Right kidney (tissue), 1 donor: ENCODE measurements at regions not wholly inside any gene's neighbourhood (a gene's known extent, or its start where the extent isn't known, plus 50 kb on each side); places are given as distances from the start of the nearest gene placed in this dataset.

ENCODE experiments used
- DNase-seq: peaks from one replicate; pipeline ENCODE4 v3.0.0-alpha.2; 2016

GRCh38 chr2:228649876-228650275 lies 468.4 kb upstream of the SPHKAP start:
- DNase-seq, result no peak

GRCh38 chr2:228649447-228649846 lies 468.0 kb upstream of the SPHKAP start:
- DNase-seq, result no peak

- no peak for DNase-seq
Measured at GRCh38 chr2:228648541-228648940, 467.1 kb upstream of the SPHKAP start.

GRCh38 chr2:228646061-228646460 lies 464.6 kb upstream of the SPHKAP start:
- DNase-seq, result no peak

DNA sequence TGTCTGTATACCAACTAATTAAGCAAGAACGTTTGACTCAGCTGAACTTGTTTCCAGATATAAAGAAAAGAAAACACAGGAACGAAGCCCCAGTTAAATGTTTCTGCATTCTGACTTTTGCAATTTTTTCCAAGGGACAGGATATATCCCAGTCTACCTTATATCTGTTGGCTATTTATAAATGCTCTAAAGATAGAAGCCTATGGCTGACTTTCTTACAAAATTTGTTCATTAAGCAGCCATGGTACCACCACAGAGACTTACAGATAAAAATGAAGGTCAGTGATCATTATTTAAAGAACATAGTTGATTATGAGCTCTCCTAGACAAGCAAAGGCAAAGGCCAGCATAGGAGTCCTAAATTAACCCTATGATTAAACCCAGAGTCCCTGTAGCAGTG lies 462.7 kb upstream of the SPHKAP start:
- DNase-seq, result no peak

GRCh38 chr2:228642861-228643260 lies 461.4 kb upstream of the SPHKAP start:
- DNase-seq, result no peak

DNA sequence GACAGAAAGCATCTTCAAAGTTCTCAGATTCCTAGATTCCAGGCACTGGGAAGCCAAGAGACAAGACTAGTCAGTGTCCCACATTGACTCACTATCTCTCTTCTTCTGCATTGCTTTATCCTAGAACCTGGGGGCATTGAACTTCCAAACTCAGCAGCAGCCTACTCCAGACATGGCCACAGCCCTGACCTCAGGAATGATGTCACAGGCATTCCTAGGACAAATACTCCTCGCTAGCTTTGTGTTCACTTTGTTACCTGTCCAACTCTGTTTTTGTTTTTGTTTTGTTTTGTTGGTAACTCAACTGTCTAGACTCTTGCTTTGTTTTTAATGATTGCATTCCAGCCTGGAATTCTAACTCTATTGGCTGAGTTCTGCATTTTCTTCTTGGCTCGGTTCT lies 449.3 kb upstream of the SPHKAP start:
- DNase-seq, result no peak

GRCh38 chr2:228629251-228629650 lies 447.8 kb upstream of the SPHKAP start:
- no peak for DNase-seq

GRCh38 chr2:228628682-228629081 lies 447.2 kb upstream of the SPHKAP start:
- no peak for DNase-seq

DNA sequence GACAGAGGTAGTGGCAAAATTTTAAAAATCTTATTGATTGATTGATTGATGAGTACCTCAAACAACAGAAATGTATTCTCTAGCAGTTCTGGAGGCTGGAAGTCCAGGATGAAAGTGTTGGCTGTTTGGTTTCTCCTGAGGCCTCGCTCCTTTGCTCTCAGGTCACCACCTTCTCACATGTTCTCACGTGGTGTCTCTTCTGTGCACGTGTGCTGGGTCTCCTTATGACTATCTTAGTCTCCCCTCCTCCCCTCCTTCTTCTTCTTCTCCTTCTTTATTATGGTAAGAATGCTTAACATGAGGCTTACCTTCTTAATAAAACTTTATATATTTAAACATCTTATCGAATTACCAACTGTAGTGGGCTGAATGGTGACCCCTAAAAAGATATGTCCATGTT lies 446.0 kb upstream of the SPHKAP start:
- DNase-seq, result no peak

DNA sequence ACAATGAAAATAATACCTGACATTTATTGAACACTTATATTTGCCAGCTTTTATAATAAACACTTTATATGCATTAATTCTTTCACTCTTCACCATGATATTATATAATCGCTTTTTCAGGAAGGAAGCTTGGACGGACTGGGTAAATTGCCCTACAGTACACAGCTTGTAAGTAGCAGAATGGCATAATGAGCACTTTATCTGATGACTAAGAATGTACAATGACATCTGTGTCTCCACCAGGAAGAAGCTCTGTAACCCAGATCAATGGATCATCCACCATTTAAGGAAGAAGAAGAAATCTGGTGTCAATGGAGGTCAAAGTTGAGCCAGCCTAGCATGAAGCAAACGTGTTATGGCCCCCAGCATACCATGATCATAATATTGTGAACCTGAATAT lies 444.0 kb upstream of the SPHKAP start:
- no peak for DNase-seq

DNA sequence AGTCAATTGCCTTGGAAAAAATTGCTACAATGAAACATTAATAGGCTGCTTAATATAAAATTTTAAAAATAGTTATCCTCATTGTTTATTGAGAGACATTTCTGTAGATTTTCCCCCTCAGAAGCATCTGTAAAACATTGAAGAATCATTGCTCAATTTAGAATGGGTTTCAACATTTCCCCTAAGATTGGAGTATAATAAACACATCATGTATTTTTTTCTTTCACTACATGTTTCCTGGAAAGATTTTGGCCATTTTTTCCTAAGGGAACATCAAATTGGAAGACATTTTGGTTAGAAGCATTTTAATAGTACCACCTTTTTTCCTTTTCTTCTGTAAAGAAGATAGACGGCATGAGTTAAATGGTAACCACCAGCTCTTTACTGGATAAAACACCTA lies 443.2 kb upstream of the SPHKAP start:
- no peak for DNase-seq

- no peak for DNase-seq
Measured at GRCh38 chr2:228615496-228615895, 434.0 kb upstream of the SPHKAP start.

DNA sequence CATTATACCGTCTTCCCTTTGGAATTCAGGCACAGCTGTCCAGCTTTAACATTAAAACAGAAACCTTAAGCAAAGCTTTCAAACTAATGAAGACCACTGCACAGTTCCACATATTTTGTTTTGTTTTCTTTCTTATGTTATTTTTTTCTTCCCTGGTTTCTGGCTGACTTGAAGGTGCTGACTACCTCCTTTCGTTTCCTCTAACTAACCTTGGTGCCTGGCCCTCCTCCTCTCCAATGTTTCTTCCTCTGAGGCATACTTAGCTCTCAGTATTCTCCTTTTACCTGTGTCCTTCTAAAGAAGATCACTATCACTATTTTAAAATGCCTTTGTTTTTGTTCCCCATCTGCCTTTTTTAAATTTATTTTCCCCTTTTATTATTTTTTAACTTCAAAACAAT lies 433.3 kb upstream of the SPHKAP start:
- DNase-seq, result no peak

DNA sequence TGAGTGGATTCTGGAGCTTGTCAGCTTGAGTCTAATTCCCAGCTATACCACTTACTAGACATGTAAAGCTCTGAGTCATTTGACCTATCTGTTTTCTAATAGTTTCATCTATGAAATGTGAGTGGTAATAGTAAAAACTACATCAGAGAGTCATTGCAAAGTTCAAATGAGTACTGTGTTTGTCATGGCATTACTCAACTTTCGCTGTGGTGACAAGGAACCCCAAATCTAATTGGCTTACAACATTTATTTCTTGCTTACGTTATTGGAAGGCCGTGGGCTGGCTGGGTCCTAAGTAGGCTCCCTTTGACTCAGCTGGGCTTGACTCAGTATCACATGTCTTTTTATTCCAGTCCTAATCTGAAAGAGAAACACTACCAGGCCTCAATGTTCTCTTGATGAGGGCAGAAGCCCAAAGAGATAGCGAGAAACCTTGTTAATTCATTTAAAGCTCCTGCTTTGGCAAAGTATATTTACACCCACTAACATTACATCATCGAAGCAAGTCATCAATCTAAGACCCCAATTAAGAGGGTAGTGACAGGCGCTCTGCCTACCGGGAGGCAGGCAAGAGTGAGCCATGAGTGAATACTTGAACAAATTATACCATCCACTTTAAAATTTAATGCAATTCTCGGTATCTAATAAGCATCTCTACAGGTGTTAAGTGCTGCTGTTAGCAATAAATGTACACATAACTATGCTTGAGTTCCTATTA lies 431.8 kb upstream of the SPHKAP start:
- DNase-seq, result no peak

- no peak for DNase-seq
Measured at GRCh38 chr2:228611171-228611570, 429.7 kb upstream of the SPHKAP start.

DNA sequence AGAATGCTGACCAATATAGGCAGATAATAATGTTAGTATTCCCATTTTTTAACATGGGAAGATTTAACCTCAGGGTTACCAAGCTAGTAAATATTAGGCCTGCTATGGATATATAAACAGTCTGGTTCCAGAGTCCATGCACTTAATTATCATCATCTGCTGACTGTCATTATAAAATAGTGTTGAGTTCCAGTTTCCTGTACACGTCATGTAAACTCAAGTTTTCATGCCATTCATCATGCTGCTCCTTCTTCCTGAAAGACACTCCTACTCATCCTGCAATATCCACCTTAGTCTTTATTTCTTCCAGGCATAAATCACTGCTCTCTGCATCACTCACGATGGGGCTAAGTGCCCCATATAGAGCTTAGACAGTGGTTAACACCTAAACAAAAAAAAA lies 420.8 kb upstream of the SPHKAP start:
- no peak for DNase-seq

DNA sequence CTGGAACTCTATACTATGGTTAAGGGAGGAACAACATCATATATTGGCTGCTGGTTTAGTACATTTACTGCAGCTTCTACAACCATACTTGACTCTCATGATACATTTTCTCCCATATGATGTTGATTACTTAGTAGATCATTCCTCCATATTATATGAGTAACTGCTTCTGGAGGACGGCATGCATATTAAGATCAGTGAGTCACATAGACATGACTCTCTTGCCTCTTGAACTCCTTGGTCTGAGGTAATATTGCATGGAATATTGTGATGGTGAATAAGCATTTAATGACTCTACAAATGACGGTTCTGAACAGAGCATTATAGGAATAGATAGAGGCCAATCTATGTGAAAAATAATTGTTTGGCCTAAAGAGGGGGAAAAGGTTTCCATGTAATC lies 418.8 kb upstream of the SPHKAP start:
- DNase-seq, result no peak

- DNase-seq, result no peak
Measured at GRCh38 chr2:228599781-228600180, 418.3 kb upstream of the SPHKAP start.

DNA sequence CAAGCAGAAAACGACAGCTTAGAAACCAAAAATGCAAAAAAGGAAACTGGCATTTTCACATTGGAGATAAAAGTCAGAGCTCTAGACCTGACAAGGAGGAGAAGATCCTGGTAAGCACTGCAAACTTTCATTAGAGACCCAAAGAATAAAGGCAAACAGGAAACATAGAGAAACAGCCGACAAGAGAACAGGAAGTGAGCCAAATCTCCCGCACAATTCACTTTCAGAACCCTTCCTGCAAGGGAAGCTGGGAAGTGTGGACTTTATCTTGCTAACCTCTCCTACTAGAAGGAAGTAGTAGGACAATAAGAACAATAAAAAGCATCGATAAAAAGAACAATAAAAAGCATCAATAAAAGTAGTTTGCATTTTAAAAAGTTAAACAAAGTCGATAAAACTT lies 417.8 kb upstream of the SPHKAP start:
- DNase-seq, result no peak

GRCh38 chr2:228597032-228597431 lies 415.5 kb upstream of the SPHKAP start:
- DNase-seq, result no peak

- no peak for DNase-seq
Measured at GRCh38 chr2:228594012-228594411, 412.5 kb upstream of the SPHKAP start.

- DNase-seq, result no peak
Measured at GRCh38 chr2:228592925-228593324, 411.4 kb upstream of the SPHKAP start.

- no peak for DNase-seq
Measured at GRCh38 chr2:228590681-228591080, 409.2 kb upstream of the SPHKAP start.

DNA sequence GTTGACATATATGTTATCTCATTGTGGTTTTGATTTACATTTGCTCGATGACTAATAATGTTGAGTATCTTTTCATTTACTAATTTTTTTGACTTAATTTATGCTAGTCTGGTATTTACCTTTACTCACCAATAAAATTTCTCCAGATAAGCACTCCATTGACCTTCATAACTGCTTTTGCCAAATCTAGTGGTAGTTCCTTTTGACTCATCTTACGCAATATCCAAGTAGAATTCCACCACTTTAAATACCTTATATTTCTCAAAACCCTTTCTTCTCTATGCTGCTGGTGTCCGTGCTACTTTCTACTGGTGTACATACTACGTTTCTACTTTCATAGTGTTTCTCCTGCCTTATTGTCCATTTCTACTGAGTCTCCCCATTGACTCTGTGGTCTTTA lies 407.6 kb upstream of the SPHKAP start:
- no peak for DNase-seq
